Fibroblast of skin of back (primary cell): ENCODE measurements at regions not wholly inside any gene's neighbourhood (a gene's known extent, or its start where the extent isn't known, plus 50 kb on each side); places are given as distances from the start of the nearest gene placed in this dataset.
A peak's percentile ranks its signal among the peaks of the same experiment; 100 is the strongest.

Experiments used
- DNase-seq: peaks from one replicate; pipeline ENCODE4 v3.0.0-alpha.2; 2013

DNA sequence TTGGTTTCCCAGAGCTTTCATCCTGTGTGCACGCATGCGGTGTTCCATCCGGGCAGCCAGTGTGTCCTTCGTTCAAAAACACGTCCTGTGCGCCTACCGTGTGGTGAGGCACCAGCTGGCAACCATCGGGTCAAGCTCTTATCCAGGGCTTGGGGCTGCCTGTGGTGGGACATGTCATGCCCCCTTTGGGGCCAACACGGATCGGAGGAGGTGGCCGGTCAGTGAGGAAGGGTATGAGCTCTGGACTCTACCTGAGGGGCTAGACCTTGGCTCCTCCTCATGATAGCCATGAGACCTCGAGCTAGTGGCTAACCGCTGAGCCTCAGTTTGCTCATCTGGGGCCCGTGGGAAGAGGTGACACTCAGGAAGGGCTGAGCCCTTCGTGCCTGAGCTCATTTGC, 158.5 kb upstream of the PMEPA1 start:
- DNase-seq, result no peak

DNA sequence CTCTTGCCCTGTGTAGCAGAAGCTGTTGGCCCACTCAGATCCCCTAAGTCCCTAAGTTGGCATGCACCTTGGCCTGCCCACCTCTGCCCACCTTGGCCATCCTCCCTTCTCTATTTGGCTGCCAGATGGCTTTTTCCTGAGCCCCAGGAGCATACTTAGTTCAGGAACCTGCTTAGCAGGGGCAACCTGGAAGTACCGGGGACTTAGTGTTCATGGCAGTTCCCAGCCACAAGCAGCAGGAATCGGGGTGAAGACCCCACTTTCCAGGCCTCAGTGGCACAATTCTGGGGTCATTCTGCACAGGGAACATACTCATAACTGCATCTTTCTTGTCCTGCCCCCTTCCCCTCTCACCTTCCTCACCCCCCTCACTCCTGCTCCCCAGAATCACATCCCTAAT, 158.0 kb upstream of the PMEPA1 start:
- no peak for DNase-seq

DNA sequence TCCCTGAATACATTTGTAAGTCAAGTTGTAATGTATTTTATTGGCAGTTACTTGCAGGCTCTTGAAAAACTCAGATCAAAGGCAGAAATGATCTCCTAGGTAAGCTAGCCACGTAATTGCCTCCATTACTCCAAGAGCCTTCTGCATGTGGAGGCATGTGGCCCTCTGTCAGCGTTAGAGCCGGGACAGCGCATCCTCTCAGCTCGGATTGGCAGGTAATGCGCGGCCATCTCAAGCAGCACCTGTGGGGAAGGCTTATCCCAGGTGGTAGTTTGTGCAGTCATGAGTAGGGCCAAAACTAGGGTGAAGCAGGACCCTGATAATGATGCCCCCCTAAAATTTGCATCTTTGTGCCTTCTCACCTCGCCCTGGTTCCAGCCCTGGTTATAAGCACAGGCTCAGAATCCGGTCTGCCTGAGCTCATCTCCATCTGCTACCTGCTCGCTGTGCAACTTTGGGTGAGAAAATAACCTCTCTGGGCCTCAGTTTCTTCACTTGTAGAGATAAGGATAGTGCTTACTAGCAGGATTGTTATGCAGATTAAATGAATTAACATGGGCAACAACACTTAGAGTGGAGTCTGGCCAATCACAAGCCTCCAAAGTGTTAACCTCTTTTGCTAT, 157.5 kb upstream of the PMEPA1 start:
- DNase-seq, result no peak

DNA sequence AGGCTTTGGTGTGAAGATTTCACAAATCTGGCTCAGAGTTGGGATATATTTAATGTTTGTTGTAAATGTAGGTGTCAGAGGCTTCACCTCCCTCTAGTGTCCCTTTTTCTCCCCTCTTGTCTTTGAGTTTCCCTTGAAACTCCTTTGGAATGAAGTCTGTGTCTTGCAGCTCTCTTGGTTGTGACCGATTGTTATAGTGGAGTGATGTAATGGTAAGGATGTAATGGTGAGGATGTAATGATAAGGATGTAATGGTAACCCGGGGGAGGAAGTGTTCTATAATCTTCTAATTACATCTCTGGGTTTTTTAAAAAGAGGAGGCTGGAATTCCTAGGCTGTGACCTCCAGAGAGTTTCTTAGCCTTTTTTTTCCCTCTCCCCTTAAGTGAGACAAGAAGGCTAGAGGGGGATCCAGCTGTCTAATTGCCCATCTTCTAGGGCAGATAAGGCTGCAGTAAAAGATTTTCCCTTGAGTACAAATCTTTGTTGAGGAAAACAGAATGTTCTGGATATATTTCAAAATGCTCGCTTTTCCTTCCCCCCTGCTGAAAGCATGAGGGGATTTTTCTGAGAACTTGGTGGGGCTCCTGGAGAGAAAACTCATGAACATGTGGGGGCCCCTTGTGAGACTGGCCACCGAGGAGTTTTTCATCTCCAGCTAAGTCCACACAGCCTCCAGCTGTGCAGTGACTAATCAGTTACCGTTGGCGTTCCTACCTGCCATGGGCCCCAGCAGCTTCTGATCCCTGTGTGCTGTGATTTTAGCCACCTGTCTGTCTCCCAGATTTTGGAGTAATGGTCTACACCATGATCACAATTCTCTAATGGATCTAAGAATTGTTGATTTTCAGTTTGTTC, 156.7 kb upstream of the PMEPA1 start:
- no peak for DNase-seq

DNA sequence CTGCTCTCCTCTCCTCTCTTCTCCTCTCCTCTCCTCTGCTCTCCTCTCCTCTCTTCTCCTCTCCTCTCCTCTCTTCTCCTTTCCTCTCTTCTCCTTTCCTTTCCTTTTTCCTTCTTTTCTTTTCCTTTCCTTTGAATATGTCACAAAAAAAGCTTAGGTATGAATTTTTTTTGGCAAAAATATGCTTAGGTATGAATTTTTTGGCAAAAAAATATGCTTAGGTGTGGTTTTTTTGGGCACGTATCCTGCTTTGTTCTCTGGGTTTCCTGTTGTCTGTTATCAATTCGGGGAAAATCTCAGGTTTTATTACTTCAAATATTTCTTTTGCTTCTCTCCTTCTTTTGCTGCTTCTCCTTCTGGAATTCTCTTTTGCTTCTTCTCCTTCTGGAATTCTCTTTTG, 155.5 kb upstream of the PMEPA1 start:
- DNase-seq, result no peak

DNA sequence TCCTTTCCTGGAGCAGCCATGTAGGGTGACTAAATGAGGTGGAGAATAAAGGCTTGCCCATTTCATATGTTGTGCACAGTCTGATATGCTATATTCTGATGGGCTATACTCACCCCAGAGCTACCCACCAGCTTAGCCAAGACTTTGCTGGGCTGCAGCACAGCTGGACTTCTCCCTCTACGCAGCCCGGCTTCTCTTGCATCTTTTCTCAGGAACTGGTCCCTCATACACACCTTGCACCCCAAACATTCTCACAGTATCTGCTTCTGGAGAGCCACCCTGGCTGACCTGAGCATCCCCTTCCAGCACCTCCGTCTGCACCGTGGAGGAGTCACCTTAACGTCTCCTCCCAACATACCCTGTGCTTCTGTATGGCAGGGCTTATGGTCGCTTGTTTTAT, 150.8 kb upstream of the PMEPA1 start:
- DNase-seq, result no peak

DNA sequence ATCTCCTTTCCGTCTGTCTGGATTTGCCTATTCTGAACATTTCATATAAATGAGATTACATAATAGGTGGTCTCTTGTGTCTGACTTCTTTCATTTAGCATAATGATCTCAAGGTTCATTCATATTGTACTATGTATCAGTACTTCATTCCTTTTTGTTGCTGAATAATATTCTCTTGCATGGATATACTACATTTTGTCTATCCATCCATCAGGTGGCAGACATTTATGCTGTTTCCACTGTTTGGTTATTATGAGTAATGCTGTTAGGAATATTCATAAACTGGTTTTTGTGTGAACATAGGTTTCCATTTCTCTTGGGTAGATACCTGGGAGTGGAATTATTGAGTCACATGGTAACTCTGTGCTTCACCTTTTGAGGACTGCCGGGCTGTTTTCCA, 148.2 kb upstream of the PMEPA1 start:
- no peak for DNase-seq

DNA sequence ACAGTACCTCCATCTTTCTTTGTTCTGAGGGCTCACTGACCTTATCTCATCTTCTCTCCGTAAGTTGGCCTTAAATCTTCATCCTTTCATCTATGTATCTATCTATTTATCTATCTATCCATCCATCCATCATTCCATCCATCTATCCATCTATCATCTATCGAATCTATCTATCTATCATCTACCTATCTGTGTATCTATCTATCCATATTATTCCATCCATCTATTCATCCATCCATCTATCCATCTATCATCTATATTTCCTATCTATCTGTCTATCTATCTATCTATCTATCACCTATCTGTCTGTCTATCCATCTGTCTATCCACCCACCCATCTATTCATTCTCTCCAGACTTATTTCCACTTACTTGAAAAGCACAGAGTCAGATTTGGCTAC, 147.3 kb upstream of the PMEPA1 start:
- no peak for DNase-seq

DNA sequence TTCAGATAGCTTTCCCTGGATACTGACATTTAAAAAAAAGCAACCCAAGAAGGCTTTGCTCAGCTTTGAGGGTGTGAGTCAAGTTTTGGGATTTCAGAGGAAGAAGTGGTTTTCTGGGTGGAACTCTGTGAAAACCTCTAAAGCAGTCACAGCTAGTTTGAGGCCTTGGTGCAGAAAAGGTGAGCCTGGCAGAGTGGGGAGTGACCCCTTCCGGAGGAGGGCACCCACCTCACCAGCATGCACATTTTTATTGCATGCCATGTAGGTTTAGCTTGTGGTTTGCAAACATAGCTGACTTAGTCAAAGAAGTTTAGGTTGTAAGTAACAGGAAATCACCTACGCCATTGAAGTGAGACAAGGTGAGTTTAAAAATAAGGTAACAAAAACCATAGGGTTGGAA, 146.8 kb upstream of the PMEPA1 start:
- DNase-seq, result no peak

DNA sequence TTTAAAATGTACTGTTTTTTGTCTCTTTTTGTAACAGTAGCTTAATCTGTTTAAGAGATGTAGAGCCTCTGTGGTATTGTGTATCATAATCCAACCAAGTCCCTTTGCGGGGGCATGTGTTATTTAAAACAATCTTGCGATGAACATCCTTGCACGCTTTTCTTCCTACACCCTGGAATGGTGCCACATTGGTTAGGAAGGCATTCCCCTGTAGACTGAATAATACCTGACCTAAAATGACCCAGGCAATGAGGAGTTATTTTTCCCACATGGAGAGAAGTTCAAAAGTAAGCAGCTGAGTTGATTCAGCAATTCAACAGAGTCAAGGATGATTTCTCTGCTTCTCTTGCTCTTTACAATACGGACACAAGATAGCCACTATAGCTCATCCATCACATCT, 142.0 kb upstream of the PMEPA1 start:
- DNase-seq, result peak; percentile 69

DNA sequence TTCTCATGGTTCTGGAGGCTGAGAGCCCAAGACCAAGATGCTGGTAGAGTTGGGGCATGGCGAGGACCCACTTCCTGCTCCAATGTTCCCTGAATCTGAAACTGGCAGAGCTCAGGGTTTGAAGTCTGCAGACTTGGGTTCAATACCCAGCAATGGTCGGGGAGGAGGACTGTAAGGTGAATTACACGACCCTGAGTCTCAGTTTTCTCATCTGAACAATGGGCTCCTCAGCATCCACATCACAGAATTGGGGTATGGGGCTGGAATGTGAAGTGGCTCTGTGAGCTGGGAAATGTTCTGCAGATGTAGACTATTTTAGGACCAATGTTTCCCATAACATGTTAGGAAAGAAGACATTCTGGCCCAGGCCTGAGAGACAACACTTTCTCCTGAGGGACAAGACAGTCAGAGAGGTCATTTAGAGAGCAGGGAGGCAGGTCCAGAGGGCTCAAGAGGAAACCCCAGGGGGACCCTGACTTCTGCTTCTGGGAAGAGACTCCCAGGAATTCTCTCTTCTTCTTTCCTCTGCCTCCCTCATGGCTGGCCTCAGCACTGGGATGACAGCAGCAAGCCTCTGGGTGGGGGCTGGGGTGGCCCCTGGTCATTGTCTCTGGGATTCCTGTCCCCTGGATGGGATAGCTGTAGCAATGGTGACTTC, 141.3 kb upstream of the PMEPA1 start:
- peak; percentile 24 for DNase-seq

DNA sequence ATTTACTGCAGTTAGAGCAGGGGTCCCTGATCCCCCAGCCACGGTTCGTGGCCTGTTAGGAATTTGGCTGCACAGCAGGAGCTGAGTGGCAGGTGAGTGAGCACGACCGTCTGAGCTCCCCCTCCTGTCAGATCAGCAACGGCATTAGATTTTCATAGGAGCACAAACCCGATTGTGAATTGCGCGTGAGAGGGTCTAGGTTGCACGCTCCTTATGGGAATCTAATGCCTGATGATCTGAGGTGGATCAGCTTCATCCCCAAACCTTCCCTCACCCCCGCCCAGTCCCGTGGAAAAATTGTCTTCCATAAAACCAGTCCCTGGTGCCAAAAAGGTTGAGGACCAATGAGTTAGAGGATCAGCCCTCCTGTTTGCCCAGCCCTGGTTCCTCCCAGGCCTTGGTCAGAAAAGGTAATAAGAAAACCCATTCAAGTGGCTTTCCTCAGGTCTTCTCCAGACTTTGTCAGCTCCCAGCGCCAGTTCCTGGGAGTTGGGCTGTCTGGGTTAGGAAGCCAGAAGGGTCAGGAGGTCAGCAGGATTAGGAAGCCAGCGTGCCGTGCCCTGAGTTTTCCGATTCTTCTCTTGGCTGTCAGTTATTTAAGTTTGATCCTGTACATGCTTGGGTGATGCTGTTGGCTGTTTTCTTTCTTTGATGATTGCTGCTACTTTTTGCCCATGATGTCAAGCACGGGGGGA, 139.9 kb upstream of the PMEPA1 start:
- DNase-seq, result no peak

DNA sequence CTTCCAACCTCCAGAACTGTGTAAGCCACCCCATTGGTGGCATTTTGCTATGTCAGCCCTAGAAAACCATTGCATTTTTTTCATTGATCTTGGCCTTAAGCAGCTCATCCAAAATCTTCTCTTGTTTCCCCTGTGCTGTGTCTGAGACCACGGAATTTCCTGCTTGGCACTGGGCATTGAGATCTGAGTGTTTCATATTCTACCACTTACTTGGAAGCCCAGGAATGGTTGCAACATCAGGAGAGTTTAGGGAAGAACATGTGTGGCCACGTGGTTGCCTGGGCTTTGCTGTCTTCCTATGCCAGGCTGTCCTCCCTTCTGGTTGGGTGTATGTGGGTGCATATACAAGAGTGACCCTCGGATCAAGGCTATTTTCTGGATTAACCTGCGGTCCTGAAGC, 139.3 kb upstream of the PMEPA1 start:
- DNase-seq, result peak; percentile 49

DNA sequence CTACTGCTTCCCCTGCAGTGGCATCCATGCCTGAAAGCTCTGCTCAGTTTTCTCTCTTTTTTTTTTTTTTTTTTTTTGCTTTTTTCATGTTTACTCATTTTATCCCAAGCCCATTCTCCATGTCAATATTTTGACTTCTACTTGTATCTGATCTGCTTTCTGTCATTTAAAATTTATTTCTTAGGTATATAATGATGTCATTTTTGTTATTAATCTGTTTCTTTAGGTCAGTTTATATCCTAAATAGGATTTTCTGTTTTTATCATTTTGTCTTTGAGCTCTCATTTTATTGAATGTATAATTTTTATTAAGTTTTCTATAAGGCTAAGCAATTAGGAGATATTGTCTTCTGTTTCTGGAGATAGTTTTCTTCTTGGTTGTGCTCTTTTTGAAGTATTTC, 138.5 kb upstream of the PMEPA1 start:
- DNase-seq, result no peak

DNA sequence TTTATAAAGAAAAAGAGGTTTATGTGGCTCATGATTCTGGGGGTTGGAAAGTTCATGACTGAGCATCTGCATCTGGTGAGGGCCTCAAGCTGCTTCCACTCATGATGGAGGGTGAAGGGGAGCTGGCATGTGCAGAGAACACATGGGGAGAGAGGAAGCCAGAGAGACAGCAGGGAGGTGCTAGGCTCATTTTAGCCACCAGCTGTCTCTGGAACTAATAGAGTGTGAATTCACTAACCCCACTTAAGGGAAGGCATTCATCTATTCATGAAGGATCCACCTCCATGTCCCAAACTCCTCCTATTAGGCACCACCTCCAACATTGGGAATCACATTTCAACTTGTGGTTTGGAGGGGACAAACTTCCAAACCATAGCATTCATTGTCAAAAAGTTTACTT, 137.3 kb upstream of the PMEPA1 start:
- no peak for DNase-seq

DNA sequence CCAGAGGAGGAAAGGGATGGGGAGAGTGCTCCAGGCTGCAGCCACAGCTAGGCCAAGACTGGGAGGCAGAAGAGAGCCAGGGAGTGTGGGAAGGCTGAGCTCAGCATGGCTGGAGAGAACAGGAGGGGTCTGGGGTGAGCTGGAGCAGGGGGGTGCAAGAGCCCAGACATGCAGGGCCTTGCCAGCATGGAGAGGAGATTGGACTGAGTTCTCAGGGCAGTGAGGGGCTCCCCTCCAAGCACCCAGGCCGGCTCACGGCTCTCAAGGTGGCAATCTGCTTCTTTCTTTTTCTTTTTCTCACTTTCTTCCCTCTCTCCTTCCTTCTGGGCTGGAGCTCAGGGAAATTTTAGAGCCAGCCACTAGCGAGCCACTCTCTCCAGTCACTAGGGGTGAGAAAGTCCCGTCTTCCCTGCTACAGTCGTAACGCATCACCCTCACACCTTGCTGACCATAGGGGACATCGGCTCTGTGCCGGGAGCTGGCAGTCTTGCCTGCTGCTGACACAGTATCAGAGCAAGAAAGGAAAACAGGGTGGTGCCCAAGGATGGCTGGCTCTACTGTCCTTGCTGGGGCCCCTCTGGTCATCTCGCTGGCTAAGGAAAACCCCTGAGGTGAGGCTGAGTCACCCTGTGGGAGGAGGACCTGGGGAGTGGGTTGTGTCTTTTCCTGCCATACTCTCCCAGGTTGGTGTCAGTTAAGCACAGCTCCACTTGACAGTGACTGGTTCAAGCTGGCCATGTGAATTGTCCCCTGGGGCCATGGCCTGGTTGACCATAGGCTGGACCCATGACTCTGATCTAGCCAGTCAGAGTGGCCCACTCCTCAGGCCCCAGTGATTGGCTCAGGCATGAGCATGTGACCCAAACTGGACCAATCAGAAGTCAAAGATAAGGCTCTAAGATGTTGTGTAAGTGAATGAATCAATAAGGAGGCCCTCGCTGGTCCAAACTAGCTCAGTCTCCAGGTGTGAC, 135.1 kb upstream of the PMEPA1 start:
- DNase-seq, result no peak

DNA sequence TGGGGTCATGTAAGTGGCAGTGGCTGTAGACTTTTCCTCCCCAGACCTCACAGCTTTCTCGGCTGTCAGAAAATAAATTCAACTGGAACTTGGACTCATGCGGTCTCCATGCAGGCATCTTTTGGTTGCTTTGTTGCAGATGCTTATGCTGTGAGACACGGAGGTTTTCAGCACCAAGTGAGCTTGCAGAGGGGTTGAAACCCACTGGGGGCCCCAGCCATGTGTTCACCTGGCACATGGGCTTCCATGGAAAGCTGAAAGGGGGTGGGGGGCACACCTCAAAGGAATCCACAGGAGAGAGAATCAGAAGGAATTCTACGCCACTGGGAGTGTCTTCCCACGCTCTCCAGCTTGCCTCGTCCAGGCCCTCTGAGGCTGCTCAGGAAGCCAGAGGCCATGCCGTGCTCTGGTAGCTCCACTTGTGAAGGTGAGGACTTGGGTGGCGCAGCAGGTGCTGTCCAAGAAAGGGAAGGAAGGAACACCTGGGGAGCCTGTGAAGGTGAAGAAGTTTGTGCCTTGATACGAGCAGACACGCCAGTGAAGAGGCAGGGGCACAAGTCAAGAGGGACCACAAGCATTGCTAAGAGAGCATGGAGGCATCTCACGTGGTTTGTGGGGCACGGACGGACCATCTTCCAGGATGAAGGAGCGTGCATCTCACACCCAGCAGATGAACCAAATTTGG, 134.3 kb upstream of the PMEPA1 start:
- no peak for DNase-seq

DNA sequence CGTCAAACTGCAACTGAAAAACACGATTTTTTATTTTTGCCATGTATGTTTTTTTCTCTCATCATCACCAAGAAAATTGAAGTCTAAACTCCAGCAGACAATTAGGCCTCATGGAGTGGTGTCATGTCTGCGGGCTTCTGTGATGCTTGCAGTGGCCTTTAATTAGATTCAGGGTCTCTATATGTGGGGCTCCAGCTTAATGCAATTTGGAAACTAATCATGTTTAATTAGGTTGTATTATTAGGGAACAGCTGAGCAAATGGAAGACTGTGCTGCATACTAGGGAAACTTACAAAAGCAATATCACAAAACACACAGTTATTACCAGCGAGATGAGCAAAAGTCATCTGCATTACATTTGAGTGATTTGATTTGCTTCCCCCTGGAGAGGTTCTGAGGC, 132.9 kb upstream of the PMEPA1 start:
- DNase-seq, result no peak

DNA sequence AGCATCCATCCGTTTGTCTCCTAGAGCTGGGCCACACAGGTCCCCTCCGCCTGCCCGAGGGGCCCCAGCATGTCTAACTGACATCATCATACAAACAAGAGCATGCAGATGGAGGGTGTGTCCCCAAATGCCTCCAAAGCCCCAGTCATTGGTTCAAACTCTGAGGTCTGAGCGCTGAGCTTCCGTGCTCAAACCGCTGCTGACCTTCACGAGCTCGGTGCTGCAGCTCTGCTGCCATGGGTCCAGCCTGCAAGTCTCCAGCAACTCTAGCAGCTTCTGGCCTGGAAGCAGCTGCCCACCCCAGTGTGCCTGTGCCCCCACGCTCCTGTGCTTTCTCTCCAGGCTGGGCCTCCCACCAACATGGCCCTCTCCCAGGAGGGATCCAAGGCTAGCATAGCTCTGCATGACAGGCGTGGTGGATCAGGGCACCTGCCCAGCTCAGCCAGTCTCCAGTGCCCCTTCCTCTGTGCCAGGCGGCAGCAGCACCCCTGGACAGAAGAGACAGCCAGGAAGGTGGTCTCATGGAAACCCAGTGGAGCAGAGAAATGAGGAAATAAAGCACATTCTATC, 131.6 kb upstream of the PMEPA1 start:
- DNase-seq, result no peak

DNA sequence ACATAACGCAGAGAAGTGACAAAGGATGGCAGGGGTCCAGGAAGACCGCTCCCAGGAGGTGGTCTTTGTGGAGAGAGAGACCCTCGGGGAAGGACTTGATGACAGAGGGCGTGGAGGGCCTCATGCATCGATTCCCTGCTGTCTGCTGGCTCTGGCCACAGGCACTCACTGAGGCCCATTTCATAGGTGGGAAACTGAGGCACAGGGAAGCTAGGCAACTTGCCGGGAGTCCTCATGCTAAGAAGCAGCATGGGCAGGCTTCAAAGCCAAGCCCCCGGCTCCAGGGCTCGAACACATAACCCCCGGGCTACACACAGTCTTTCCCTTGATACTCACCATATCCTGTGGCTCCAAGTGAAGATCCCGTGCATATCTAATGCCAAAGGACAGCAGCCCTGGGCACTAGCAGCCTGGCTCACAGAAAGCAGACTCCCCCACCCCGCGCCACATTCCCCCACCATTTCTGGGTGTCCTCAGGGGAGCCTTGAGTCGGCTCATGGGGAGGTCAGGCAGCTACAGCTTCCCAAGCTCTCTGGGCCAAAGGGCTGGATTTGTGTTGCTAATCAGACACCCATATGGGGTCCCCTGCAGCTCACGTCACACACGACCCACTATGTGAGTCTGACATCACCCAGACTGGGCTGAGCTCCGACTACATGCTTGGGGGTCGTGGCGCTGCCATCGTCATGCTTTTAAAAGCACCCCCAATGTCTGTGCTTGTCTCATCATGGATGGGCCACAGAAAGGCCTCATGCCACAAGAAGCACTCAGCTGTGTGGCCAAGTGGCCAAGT, 130.9 kb upstream of the PMEPA1 start:
- no peak for DNase-seq
